ENCODE measurements at regions not wholly inside any gene's neighbourhood (a gene's known extent, or its start where the extent isn't known, plus 50 kb on each side); places are given as distances from the start of the nearest gene placed in this dataset.

DNA sequence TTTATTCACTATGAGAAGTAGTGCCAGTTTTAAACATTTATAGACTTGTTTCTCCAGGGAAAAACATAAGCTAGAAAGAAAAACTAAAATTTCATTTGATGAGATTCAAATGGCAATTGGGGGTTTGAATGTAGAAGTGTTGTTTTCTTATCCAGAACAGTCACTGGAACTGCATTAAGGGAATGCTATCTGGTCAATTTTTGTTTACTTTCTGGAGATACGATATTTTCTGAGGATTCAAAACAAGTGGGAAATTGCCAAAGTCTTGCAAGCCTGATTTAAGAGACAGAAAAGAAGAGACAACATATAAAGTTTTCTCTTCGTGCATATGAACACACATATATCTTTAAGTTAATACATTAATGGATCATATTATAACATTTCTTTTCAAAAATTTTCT is 118.4 kb downstream of the NXNL2 start:
- H3K36me3 ChIP-seq = no peaks in the 10 kb centered on the region
- H3K27ac ChIP-seq (replicated peaks in 1 of 4) = peak overlapping the region in 3 of 4 donors; percentile 64 to 79 (median 73)
- no peaks in the 10 kb centered on the region for H3K9me3 ChIP-seq
- intact Hi-C loops (cut with DNase I) = loop anchor here (5.0 kb wide), 1 partner anchor 61 kb away; no protein-coding TSS in a partner anchor
- H3K4me3 ChIP-seq = no peak overlapping the region
- WGBS = 54% methylated on average over 2 of the region's 2 CpGs
- no peaks in the 10 kb centered on the region for H3K27me3 ChIP-seq
- DNase-seq (ENCODE audit: extremely low spot score) = no peak
- TF ChIP-seq POLR2A (IDR thresholded peaks at IDR 0.05; ENCODE audit: low read depth) (no peak), POLR2AphosphoS5 (IDR thresholded peaks at IDR 0.05) (no peak), EP300 (IDR thresholded peaks at IDR 0.05) (no peak)
- TF ChIP-seq, protein P1, sequence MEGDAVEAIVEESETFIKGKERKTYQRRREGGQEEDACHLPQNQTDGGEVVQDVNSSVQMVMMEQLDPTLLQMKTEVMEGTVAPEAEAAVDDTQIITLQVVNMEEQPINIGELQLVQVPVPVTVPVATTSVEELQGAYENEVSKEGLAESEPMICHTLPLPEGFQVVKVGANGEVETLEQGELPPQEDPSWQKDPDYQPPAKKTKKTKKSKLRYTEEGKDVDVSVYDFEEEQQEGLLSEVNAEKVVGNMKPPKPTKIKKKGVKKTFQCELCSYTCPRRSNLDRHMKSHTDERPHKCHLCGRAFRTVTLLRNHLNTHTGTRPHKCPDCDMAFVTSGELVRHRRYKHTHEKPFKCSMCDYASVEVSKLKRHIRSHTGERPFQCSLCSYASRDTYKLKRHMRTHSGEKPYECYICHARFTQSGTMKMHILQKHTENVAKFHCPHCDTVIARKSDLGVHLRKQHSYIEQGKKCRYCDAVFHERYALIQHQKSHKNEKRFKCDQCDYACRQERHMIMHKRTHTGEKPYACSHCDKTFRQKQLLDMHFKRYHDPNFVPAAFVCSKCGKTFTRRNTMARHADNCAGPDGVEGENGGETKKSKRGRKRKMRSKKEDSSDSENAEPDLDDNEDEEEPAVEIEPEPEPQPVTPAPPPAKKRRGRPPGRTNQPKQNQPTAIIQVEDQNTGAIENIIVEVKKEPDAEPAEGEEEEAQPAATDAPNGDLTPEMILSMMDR (IDR thresholded peaks at IDR 0.05) = no peak
- peaks cover 14 to 45% (median 42%) of the 10 kb centered on the region in 4 donors for H3K4me1 ChIP-seq

DNA sequence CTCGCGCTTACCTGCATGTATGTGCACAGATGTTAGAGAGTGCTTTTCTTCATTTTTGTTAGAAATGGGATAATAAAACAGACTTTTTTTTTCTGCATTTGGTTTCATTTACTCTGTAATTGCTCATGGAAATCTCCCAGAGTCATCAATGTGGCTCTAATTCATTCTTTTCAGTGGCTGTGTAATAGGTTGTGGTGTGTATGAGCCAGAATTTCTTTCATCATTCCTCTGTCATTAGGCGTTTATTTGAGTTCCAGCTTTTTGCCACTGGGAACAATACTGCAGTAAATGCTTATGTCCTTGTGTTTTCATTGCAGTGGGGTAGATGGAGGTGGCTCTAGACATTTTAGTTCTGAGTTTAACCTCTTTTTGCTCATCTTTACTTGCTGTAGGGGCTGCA is 118.9 kb downstream of the NXNL2 start:
- H3K4me1 ChIP-seq = peaks cover 14 to 50% (median 46%) of the 10 kb centered on the region in 4 donors
- H3K36me3 ChIP-seq = no peaks in the 10 kb centered on the region
- no peak overlapping the region for H3K4me3 ChIP-seq
- intact Hi-C loops (cut with DNase I) = loop anchor here (5.0 kb wide), 1 partner anchor 62 kb away; no protein-coding TSS in a partner anchor
- no peak for DNase-seq (ENCODE audit: extremely low spot score)
- 74% methylated on average over 3 of the region's 3 CpGs for WGBS
- no peaks in the 10 kb centered on the region for H3K9me3 ChIP-seq
- H3K27ac ChIP-seq (replicated peaks in 1 of 4) = peak overlapping the region in 2 of 4 donors; percentile 28 to 79
- TF ChIP-seq POLR2A (IDR thresholded peaks at IDR 0.05; ENCODE audit: low read depth) = no peak
- no peak for TF ChIP-seq EP300 (IDR thresholded peaks at IDR 0.05)
- TF ChIP-seq, protein P1 (IDR thresholded peaks at IDR 0.05) = no peak
- no peak for TF ChIP-seq POLR2AphosphoS5 (IDR thresholded peaks at IDR 0.05)
- no peaks in the 10 kb centered on the region for H3K27me3 ChIP-seq

DNA sequence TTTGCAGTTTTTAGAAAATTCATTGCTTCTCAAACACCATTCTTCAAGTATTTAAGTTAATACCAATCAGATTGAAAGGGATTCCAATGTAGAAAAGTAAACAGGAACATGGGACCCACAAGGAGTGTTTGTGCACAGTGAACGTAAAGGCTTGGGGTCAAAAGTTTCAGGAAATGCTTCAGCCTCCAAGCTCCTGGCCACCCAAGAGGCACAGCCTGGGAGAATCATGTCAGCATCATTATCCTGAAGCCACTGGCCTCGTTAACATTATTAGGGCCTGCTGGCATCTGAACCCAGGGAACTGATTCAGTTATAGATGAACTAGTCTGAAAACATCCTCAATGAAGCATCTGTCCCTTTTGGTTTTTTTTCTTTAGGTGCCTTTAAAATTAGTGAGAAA is 122.9 kb downstream of the NXNL2 start:
- Histone ChIP-seq H3K9me3 (no peaks in the 10 kb centered on the region), H3K4me1 (peaks cover 10 to 37% (median 31%) of the 10 kb centered on the region in 4 donors), H3K36me3 (no peaks in the 10 kb centered on the region), H3K27me3 (no peaks in the 10 kb centered on the region), H3K27ac (replicated peaks in 1 of 4) (peak overlapping the region; percentile 20 to 65 (median 48)), H3K4me3 (no peak overlapping the region)
- no peak for DNase-seq (ENCODE audit: extremely low spot score)
- no peak for TF ChIP-seq POLR2AphosphoS5 (IDR thresholded peaks at IDR 0.05)
- TF ChIP-seq EP300 (IDR thresholded peaks at IDR 0.05) = no peak
- TF ChIP-seq, protein P1 (IDR thresholded peaks at IDR 0.05) = no peak
- TF ChIP-seq POLR2A (IDR thresholded peaks at IDR 0.05; ENCODE audit: low read depth) = no peak
- intact Hi-C loops (cut with DNase I) = no loop called here
- WGBS = 38% methylated on average over 2 of the region's 2 CpGs

DNA sequence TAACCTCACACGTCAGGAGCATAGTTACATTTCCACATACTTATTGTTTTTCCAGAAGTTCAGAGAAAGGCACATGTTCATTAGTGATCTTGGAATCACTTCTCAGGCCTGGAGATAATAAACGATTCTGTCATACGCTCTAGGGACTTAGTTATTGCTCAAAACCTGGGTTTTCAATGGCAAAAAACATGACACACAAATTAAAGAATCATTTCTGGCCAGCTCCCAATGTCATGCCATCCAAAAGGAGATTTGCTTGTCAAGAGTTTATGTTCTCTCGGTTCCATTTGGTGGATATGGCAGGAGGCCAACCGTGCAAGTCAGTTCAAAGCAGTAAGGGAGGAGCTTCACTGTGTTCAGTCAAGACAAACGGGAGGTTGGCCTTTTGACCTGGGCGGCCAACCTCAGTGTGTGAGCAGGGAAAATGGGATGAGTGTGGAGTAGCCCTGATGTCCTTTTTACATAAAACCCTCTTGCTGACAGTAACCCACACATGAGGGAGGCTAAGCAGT is 123.4 kb downstream of the NXNL2 start:
- H3K4me1 ChIP-seq = peaks cover 7 to 32% (median 26%) of the 10 kb centered on the region in 4 donors
- intact Hi-C loops (cut with DNase I) = no loop called here
- peak overlapping the region; percentile 20 to 65 (median 48) for H3K27ac ChIP-seq (replicated peaks in 1 of 4)
- no peak overlapping the region for H3K4me3 ChIP-seq
- no peaks in the 10 kb centered on the region for H3K36me3 ChIP-seq
- no peaks in the 10 kb centered on the region for H3K9me3 ChIP-seq
- no peaks in the 10 kb centered on the region for H3K27me3 ChIP-seq
- TF ChIP-seq EP300 (IDR thresholded peaks at IDR 0.05) = no peak
- peak in 1 of 2 donors; percentile 49 for TF ChIP-seq POLR2AphosphoS5 (IDR thresholded peaks at IDR 0.05)
- TF ChIP-seq POLR2A (IDR thresholded peaks at IDR 0.05; ENCODE audit: low read depth) = no peak
- DNase-seq (ENCODE audit: extremely low spot score) = no peak
- WGBS = 39% methylated on average over 7 of the region's 7 CpGs

DNA sequence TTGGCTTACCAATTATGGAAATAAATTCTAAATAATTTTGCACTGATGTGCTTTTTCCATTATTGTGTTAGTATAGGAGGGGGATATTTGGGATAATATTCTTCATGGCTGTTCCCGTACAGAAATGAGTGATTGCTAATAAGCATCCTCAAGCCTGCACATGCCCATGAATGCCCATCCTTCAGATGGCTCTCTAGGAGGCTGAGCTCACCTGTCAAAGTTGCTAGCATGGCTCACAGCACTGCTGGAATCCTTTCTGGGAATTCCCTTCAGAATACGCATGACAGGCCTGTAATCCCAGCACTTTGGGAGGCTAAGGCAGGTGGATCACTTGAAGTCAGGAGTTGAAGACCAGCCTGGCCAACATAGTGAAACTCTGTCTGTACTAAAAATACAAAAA is 124.1 kb downstream of the NXNL2 start:
- Histone ChIP-seq H3K27me3 (no peaks in the 10 kb centered on the region), H3K4me3 (no peak overlapping the region), H3K9me3 (no peaks in the 10 kb centered on the region), H3K27ac (replicated peaks in 1 of 4) (no peak overlapping the region), H3K4me1 (peaks cover 3 to 24% (median 18%) of the 10 kb centered on the region in 4 donors), H3K36me3 (no peaks in the 10 kb centered on the region)
- 90% methylated on average over 1 of the region's 2 CpGs for WGBS
- intact Hi-C loops (cut with DNase I) = no loop called here
- TF ChIP-seq, protein P1 (IDR thresholded peaks at IDR 0.05) = no peak
- TF ChIP-seq POLR2AphosphoS5 (IDR thresholded peaks at IDR 0.05) = no peak
- TF ChIP-seq POLR2A (IDR thresholded peaks at IDR 0.05; ENCODE audit: low read depth) = no peak
- TF ChIP-seq EP300 (IDR thresholded peaks at IDR 0.05) = no peak
- no peak for DNase-seq (ENCODE audit: extremely low spot score)
